ENCODE measurements at regions not wholly inside any gene's neighbourhood (a gene's known extent, or its start where the extent isn't known, plus 50 kb on each side); places are given as distances from the start of the nearest gene placed in this dataset.

GRCh38 chr4:27089186-27089585 is 228.5 kb downstream of the STIM2 start:
- Histone ChIP-seq H3K27ac (no peak overlapping the region), H3K9me3 (ENCODE audit: low read depth, low read length) (no peaks in the 10 kb centered on the region), H3K4me3 (no peak overlapping the region), H3K36me3 (ENCODE audit: insufficient read depth, low read length) (no peaks in the 10 kb centered on the region), H3K9ac (ENCODE audit: insufficient read length) (no peak overlapping the region)
- no peak for DNase-seq (ENCODE audit: low read depth, low spot score)
- TF ChIP-seq FOXP2 (optimal IDR thresholded peaks at IDR 0.05; ENCODE audit: control extremely low read depth, extremely low read length, insufficient read depth), result no peak
- no peak for TF ChIP-seq EZH2 (IDR thresholded peaks at IDR 0.05)
- TF ChIP-seq POLR2AphosphoS5 (IDR thresholded peaks at IDR 0.05; ENCODE audit: borderline replicate concordance, low read depth, low read length), result no peak

- DNase-seq (ENCODE audit: low read depth, low spot score), result no peak
- H3K27ac ChIP-seq, result no peak overlapping the region
- H3K9me3 ChIP-seq (ENCODE audit: low read depth, low read length), result no peaks in the 10 kb centered on the region
- no peak overlapping the region for H3K4me3 ChIP-seq
- no peak overlapping the region for H3K9ac ChIP-seq (ENCODE audit: insufficient read length)
- no peak for TF ChIP-seq POLR2AphosphoS5 (IDR thresholded peaks at IDR 0.05; ENCODE audit: borderline replicate concordance, low read depth, low read length)
- no peak for TF ChIP-seq FOXP2 (optimal IDR thresholded peaks at IDR 0.05; ENCODE audit: control extremely low read depth, extremely low read length, insufficient read depth)
- no peak for TF ChIP-seq EZH2 (IDR thresholded peaks at IDR 0.05)
- no peaks in the 10 kb centered on the region for H3K36me3 ChIP-seq (ENCODE audit: insufficient read depth, low read length)
These were observed 229.8 kb downstream of the STIM2 start for GRCh38 chr4:27090406-27090805.

- no peak for DNase-seq (ENCODE audit: low read depth, low spot score)
- Histone ChIP-seq H3K4me3 (no peak overlapping the region), H3K9me3 (ENCODE audit: low read depth, low read length) (no peaks in the 10 kb centered on the region), H3K9ac (ENCODE audit: insufficient read length) (no peak overlapping the region), H3K36me3 (ENCODE audit: insufficient read depth, low read length) (no peaks in the 10 kb centered on the region), H3K27ac (no peak overlapping the region)
- TF ChIP-seq FOXP2 (optimal IDR thresholded peaks at IDR 0.05; ENCODE audit: control extremely low read depth, extremely low read length, insufficient read depth) (no peak), POLR2AphosphoS5 (IDR thresholded peaks at IDR 0.05; ENCODE audit: borderline replicate concordance, low read depth, low read length) (no peak), EZH2 (IDR thresholded peaks at IDR 0.05) (no peak)
These were observed 233.6 kb downstream of the STIM2 start for GRCh38 chr4:27094224-27094623.

DNA sequence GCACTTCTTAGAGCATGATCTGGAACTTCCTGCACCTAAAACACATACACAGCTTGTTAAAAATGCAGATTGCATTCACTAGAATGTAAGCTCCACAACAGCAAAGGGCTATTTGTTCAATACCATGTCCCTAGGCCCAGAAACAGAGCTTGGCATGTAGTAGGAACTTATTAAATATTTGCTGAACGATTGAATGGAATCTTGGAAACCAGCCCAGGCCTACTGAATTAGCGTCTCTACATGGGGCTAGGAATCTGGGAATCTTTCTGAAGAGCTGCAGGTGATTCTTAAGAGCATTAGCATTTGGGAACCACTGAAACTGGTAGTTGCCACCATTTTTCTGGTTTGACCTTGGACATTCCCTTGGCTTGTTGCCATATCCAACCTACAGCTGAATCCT is 234.1 kb downstream of the STIM2 start:
- Histone ChIP-seq H3K9ac (ENCODE audit: insufficient read length) (no peak overlapping the region), H3K9me3 (ENCODE audit: low read depth, low read length) (no peaks in the 10 kb centered on the region)
- DNase-seq (ENCODE audit: low read depth, low spot score), result no peak

GRCh38 chr4:27096142-27096824 is 235.6 kb downstream of the STIM2 start:
- no peak overlapping the region for H3K9ac ChIP-seq (ENCODE audit: insufficient read length)
- H3K9me3 ChIP-seq (ENCODE audit: low read depth, low read length), result no peaks in the 10 kb centered on the region
- no peaks in the 10 kb centered on the region for H3K36me3 ChIP-seq (ENCODE audit: insufficient read depth, low read length)
- no peak for DNase-seq (ENCODE audit: low read depth, low spot score)
- no peak for TF ChIP-seq POLR2AphosphoS5 (IDR thresholded peaks at IDR 0.05; ENCODE audit: borderline replicate concordance, low read depth, low read length)
- no peak for TF ChIP-seq EZH2 (IDR thresholded peaks at IDR 0.05)
- no peak for TF ChIP-seq FOXP2 (optimal IDR thresholded peaks at IDR 0.05; ENCODE audit: control extremely low read depth, extremely low read length, insufficient read depth)
- H3K27ac ChIP-seq, result no peak overlapping the region
- no peak overlapping the region for H3K4me3 ChIP-seq

More for the DNA sequence above, 234.1 kb downstream of the STIM2 start:
- no peak for TF ChIP-seq POLR2AphosphoS5 (IDR thresholded peaks at IDR 0.05; ENCODE audit: borderline replicate concordance, low read depth, low read length)
- no peak for TF ChIP-seq FOXP2 (optimal IDR thresholded peaks at IDR 0.05; ENCODE audit: control extremely low read depth, extremely low read length, insufficient read depth)
- no peak for TF ChIP-seq EZH2 (IDR thresholded peaks at IDR 0.05)
- Histone ChIP-seq H3K4me3 (no peak overlapping the region), H3K36me3 (ENCODE audit: insufficient read depth, low read length) (no peaks in the 10 kb centered on the region), H3K27ac (no peak overlapping the region)

DNA sequence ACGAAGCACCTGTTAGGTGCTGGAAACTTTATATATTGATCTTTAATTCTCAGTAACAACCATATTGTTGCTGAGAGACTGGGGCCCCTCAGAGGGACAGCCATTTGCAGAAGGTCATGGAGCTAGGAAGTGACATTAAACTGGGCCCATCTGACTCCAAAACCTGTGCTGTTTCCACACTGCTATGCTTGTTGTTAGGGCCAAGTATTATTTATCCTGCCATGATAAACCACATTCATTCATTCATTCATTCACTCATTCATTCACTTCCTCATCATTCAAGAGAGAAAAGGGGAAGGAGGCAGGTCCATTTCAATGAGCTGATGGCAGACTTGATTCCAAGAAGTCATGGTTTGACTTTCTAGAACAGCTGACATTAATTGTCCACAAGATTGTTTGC is 237.4 kb downstream of the STIM2 start:
- TF ChIP-seq POLR2AphosphoS5 (IDR thresholded peaks at IDR 0.05; ENCODE audit: borderline replicate concordance, low read depth, low read length) (no peak), EZH2 (IDR thresholded peaks at IDR 0.05) (no peak), FOXP2 (optimal IDR thresholded peaks at IDR 0.05; ENCODE audit: control extremely low read depth, extremely low read length, insufficient read depth) (no peak)
- Histone ChIP-seq H3K9me3 (ENCODE audit: low read depth, low read length) (no peaks in the 10 kb centered on the region), H3K27ac (no peak overlapping the region), H3K36me3 (ENCODE audit: insufficient read depth, low read length) (no peaks in the 10 kb centered on the region), H3K4me3 (no peak overlapping the region), H3K9ac (ENCODE audit: insufficient read length) (no peak overlapping the region)
- DNase-seq (ENCODE audit: low read depth, low spot score), result no peak

DNA sequence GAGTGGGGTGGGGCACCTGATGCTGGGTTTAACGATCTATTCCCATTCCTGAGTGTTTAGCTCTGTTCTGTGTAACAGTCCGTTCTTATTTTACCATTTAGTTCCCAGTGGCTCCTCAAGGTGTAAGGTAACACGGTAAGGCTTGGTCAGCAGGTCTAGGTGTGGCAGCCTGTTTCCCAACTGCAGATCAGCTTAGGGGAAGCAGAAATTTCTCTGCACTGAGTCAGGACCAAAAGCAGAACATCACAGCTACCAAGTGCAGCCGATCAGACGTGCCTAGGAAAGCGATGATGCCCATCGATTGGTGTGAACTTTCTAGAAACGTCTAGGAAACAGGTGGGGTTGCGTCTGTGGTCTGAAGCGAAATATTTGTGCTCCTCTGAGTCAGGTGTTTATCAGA is 240.1 kb downstream of the STIM2 start:
- H3K9ac ChIP-seq (ENCODE audit: insufficient read length), result no peak overlapping the region
- H3K4me3 ChIP-seq, result no peak overlapping the region
- H3K27ac ChIP-seq, result no peak overlapping the region
- H3K9me3 ChIP-seq (ENCODE audit: low read depth, low read length), result no peaks in the 10 kb centered on the region
- TF ChIP-seq POLR2AphosphoS5 (IDR thresholded peaks at IDR 0.05; ENCODE audit: borderline replicate concordance, low read depth, low read length) (no peak), FOXP2 (optimal IDR thresholded peaks at IDR 0.05; ENCODE audit: control extremely low read depth, extremely low read length, insufficient read depth) (no peak), EZH2 (IDR thresholded peaks at IDR 0.05) (no peak)
- no peak for DNase-seq (ENCODE audit: low read depth, low spot score)
- H3K36me3 ChIP-seq (ENCODE audit: insufficient read depth, low read length), result no peaks in the 10 kb centered on the region

DNA sequence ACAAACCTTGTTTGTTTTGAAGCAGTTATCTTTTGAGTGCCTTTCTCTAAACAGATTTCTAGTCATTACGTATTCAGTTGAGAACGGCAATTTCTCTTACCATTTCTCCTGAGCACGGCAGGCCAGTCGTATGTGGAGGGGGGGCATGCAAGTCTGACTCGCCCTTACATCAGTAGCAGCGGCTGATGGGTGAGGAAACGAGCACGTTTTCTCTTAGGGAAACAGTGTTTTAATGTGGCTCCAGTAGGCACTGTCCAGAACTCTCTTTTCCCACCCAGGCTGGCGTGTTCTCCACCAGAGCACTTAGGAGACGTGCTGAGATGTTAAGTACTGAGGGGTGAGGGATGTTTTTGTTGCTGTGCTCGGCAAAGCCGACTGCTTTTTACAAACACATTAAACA is 240.5 kb downstream of the STIM2 start:
- TF ChIP-seq FOXP2 (optimal IDR thresholded peaks at IDR 0.05; ENCODE audit: control extremely low read depth, extremely low read length, insufficient read depth) (no peak), EZH2 (IDR thresholded peaks at IDR 0.05) (no peak), POLR2AphosphoS5 (IDR thresholded peaks at IDR 0.05; ENCODE audit: borderline replicate concordance, low read depth, low read length) (no peak)
- Histone ChIP-seq H3K9me3 (ENCODE audit: low read depth, low read length) (no peaks in the 10 kb centered on the region), H3K4me3 (no peak overlapping the region), H3K27ac (no peak overlapping the region), H3K9ac (ENCODE audit: insufficient read length) (no peak overlapping the region), H3K36me3 (ENCODE audit: insufficient read depth, low read length) (no peaks in the 10 kb centered on the region)
- no peak for DNase-seq (ENCODE audit: low read depth, low spot score)

DNA sequence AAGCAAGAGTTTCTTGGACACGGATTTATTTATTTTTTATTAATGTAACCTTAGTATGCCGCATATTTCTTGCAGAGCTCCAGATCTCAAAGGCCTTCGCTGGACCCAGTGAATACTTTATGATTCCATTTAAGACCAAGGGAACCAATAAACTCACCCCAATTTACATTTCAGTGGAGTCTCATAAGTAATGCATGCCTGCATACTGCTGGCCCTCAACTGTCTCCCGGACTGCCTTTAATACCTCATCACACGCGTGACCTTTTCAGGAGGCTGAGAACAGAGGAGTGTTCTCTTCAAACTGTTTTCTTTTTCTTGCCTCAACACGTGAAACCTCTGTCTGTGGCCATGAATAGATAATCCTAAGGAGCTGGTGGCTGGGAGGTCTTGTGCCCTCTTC is 240.9 kb downstream of the STIM2 start:
- DNase-seq (ENCODE audit: low read depth, low spot score), result no peak
- Histone ChIP-seq H3K4me3 (no peak overlapping the region), H3K27ac (no peak overlapping the region), H3K9ac (ENCODE audit: insufficient read length) (no peak overlapping the region), H3K36me3 (ENCODE audit: insufficient read depth, low read length) (no peaks in the 10 kb centered on the region), H3K9me3 (ENCODE audit: low read depth, low read length) (no peaks in the 10 kb centered on the region)
- TF ChIP-seq FOXP2 (optimal IDR thresholded peaks at IDR 0.05; ENCODE audit: control extremely low read depth, extremely low read length, insufficient read depth) (no peak), POLR2AphosphoS5 (IDR thresholded peaks at IDR 0.05; ENCODE audit: borderline replicate concordance, low read depth, low read length) (no peak)
